ENCODE measurements at regions not wholly inside any gene's neighbourhood (a gene's known extent, or its start where the extent isn't known, plus 50 kb on each side); places are given as distances from the start of the nearest gene placed in this dataset.

DNA sequence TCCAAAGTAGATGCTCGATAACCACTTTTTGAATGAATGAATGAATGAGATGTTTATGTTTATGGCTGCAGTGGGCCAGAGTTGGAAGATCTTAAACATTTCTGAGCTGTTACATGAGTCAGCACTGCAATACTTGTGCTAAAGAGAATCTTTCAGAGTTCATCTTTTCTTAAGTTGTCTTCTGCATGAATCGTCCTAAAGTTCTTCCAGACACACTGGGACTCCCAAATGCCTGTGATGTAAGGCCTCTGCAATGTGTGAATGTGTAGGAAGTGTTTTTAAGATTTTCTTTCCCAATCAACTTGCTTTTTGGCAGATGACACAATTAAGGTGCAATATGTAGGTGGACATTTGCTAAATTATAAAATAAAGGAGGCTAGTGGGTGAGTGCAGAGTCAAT is 50.3 kb upstream of the TRIM9 start:
- DNase-seq = peak; percentile 9

DNA sequence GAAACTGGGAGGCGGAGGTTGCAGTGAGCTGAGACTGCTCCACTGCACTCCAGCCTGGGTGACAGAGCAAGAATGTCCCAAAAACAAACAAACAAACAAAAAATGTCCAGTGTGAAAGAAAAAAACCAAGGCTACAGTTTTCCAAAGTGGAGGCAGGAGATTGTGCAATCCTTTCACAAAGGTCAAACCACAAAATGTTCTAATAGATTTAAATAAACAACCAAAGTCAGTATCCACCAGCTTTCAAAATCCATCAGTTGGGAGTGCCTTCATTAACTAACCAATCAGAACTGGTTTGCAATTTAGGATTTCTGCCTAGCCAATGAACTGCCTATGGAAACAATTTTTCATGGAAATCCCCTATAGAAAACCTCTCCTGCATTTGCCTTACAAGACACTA is 52.3 kb upstream of the TRIM9 start:
- peak; percentile 28 for DNase-seq

DNA sequence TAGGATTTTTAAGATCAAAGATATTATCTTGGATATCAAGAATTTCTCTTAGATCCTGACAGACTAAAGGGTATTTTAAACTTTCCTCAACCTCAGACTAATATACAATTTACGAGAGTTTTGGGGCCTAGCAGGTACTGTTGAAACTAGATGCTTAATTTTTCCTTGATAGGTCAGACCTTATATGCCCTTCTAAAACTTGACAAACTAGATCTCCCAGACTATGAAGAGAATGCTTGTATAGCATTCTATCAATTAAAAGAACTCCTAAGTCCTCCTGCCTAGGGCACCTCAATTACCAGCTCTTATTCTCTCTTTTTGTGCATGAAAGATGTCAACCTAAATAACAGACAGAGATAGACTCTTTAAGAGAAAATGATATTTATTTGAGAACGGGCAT is 60.4 kb upstream of the TRIM9 start:
- DNase-seq = no peak

DNA sequence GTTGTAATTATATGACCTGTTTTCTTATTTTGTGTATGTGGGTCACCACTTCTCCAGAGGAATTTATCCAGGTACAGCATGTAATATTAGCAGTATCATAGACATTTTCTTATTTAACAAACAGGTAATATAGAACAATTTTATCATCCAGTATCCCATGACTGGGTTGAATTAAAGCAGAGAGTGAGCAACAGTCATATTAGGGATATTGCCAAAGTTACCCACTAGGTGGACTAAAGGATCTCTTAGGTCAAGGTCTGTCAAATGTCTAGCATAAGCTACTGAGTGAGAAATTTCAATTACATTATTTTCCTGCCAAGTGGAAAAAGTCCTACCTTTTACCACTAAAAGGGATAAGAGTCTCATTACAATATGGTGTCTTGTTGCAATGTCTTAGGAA is 62.1 kb upstream of the TRIM9 start:
- DNase-seq = peak; percentile 52

DNA sequence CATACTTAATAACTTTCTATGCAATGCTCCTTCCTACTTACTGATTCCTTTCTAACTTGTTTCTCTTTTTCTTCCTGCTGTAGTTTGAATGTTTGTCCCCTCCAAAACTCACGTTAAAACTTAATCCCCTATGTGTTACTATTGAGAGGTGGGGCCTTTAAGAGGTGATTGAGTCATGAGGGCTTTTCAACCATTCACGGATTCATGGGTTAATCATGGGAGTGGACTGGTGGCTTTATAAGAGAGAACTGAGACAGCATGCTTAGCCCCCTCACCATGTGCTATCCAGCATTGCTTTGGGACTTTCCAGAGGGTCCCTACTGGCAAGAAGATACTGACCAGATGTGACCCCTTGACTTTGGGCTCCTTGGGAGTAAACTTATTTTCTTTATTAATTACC is 66.0 kb upstream of the TRIM9 start:
- DNase-seq = no peak

DNA sequence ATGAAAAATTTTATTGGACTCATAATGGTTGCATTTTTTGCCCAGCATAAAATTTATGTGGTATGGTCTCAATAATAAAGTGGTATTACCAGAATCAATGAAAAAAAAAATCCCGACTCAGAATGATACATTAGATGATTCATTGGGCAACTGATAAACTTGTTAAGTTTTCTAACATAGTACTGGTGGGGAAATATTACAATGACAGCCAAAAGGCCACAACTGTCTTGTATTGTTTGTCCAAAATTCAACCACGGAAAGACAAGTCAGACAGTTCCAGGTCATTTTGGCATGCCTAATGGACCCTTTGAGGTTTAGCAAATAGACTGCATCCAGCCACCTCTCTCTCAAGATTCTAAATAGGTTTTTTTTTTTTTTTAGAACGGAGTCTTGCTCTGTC is 70.5 kb upstream of the TRIM9 start:
- DNase-seq = no peak

DNA sequence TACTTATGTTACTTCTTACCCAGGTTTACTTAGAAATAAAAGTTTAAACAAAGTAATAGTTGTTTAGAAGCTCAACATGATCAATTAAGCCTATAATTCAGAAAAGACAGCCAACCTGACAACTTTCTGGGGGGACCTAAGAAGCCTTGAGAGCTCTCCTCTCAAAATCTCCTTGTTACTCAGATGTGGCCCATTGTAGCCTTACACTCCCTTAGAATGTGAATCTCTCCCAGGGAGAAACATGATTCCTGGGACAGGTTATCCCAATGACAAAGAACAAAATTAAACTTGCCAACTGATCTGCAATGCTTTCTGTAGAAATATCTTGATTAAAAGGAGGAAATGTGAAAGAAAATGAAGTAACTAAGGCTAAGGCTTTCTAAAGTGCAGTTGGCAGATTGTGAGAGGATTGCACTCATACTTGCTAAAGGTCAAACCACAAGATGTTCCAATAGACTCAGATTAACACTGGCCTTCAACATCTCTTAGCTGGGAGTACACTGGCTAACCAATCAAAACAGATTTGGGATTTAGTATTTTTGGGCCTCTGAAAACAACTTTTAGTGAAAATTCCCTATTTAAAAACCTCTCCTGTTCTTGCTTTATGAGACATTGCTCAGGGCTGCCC is 72.3 kb upstream of the TMX1 start:
- peak; percentile 66 for DNase-seq

DNA sequence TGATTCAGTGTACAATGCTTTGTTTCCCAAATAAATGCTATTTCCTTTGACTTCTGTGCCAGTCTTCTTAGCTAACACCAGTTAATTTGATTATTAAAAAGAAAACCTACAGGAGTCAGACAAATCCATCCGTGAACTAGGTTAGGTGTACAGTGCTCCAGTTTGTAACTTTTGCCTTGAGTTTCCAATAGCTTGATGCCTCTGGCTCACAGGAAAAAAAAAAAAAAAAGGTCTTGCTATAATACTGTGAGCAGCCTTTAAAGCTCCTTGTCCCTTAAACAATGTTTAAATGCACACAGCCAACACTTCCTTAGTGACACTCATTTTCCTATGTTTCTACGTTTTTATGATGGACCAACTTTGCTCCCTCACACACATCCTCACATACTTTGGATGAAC is 71.8 kb upstream of the TMX1 start:
- no peak for DNase-seq

DNA sequence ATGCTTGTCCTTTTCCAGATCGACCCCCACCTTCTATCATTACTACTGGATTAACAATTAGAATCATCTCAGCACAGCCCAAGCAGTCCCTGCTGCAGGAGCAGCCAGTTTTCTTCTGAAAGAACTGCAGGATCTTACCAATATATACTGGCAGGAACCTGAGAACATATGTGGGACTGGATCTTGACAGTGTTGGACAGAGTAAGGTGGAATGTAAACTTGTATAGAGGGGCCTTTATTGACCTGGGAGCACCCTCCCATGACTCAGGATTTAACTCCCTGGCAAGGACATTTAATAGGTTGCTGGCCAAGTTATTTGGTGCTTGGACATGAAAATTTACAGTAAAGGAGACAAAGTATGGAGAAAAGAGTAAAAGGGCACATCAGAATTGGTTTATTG is 66.2 kb upstream of the TMX1 start:
- DNase-seq = no peak

DNA sequence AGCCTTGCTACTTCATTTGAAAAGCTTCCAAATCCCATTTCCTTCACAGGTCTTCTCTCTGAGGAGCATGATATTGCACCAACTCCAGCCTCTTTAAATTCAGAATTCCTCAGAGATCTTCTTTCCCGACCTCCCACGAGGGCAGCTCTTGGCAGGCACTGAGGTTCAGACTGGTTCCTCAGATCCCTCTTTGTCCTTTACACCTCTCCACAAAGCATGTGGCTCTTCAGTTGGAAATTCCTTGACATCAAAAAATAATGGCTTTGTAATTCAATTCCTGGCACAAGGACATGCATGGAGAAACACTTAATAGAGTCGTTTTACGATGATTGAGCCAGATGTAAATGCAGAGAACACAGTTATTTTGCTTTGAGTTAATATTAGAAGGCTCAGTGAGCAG is 63.2 kb upstream of the TMX1 start:
- DNase-seq = no peak

DNA sequence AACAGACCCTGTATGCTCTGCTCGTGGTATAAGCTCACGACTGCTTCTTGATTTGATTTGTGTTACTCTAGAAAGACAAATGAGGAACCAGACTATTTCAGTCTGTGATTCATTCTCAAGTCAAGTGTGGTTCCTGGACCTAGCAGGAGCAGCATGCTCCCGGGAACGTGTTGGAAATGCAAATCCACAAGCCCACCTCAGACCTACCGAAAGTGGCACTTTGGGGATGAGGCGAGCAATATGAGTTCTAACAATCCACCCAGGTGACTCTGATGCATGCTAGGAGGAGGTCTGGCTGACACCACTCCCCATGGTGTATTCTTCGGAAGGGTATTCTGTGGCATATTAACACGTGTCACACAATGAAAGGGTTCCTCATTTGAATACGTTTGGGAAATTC is 59.5 kb upstream of the TMX1 start:
- DNase-seq = peak; percentile 9

DNA sequence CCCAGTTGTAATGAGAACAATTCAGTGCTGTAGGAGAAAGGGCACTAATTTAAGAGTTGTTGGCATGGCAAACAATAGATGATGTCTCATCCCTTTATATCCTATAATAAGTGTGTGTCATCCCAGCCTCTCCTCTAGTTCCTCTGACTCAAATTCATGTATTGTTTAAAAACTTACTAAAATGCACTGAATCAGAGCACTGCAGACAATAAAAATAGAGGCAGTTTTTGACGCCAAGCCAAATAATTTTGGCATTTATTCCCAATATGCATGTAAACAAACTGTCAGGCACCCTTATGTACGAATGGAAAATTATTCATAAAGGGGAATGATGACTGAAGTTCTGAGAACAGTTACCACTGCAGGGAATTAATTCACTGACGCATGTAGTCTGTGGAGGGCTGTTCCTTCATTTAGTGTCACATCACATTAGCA is 57.9 kb upstream of the TMX1 start:
- no peak for DNase-seq

DNA sequence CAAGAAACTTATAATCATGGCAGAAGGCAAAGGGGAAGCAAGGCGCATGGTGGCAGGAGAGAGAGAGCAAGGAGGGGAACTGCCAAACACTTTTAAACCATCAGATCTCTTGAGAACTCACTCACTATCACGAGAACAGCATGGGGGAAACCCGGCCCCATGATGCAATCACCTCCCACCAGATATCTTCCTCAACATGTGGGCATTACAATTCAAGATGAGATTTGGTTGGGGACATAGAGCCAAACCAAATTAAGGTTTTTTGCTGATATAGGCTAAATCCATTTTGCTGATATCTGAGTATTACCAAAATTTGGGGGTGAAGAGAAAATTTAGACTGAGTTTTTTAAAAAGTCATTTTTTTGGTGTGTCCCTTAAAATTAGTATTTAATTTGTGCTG is 54.9 kb upstream of the TMX1 start:
- peak; percentile 32 for DNase-seq

DNA sequence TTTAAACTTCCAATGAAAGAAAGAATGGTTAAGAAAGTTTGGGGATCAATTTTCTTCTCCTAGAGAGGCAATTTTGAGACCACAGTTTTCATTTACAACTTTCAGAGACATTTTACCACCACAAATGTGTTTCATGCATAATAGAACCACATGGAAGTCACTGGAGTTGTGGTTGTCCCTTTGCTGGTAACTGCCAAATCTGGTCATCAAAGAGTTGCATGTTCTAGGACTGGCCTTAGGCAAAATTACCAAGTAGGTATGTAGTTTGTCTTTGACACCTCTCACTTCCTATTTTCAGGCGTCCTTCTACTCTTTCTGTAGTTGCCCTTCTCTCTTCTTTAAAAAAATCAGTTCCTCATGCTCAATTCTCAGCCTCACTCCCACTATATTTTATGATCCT is 54.3 kb upstream of the TMX1 start:
- DNase-seq = no peak

DNA sequence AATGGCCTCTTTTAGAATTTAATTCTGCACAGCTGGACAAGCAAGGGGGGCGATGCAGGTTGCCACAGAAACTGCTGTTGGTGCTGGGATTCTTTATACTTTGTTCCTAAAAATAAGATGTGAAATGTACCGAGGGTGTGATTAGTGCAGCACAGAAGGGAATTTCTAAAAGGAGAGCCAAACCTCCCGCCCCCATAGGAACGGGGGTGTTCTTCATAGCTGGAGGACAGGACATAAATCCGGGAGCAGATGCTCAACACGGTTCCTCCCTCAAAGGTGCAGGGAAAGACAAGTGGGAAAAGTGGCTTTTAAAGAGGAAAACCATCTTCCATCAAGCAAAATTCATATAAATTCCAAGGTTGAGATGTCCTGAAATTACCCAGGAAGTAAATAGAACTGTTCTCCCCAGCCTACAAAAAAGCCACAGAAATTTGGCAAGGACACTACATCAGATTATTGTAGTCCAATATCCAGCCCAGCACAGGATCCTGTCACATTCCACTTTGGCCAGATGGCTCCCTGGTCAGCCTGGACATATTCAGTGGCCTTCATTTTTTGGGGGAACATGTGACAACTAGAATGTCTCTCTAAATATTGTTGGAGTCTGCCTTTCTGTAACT is 51.4 kb upstream of the TMX1 start:
- DNase-seq = no peak

DNA sequence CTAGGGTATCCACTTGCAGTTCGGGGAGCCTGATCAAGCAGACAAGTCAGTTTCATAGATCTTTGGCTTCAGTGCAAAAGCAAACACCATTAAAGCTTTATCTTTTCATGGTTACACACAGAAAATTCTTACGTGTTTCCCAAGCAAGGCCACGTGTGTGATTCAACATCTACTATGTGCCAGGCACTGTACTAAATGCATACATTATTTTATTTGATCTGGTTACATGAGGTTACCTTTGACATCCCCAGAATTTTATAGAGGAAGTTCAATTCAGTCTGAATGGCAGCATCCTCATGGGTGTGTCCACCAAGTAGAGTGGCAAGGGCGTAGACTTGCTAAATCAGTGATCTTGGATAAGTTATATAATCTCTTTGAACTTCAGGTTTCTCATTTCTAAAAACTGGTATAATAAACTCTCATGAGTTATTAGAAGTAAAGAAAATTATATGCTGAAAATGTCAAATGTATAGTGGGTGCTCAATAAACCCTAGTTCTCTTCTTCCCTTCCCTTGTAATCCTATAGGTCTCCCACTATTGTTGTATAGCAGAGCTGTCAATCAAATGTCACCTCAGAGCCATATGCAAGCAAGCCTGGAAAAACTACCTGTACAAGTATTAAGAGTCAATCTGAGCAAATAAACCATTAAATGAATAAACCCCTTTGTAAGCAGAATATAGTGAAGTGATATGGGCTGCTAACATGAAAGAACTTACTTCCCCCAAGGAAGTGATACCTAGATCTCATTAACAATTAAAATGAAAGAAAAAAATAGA is 50.3 kb upstream of the TMX1 start:
- DNase-seq = no peak
